KOPT-K1 (cell line): ENCODE measurements at regions not wholly inside any gene's neighbourhood (a gene's known extent, or its start where the extent isn't known, plus 50 kb on each side); places are given as distances from the start of the nearest gene placed in this dataset.

Source experiments
- H3K27ac ChIP-seq: fragments of 200-600 bp; sonication (generic); 2 replicates; pipeline ENCODE4 v1.5.1; 2016; ENCODE audit warnings: antibody characterized with exemption, mild to moderate bottlenecking, low read depth, low read length; ENCODE audit not compliant: poor library complexity, severe bottlenecking
- H3K36me3 ChIP-seq: fragments of 200-600 bp; sonication (generic); 2 replicates; pipeline ENCODE4 v1.5.1; 2017; ENCODE audit warnings: antibody characterized with exemption, mild to moderate bottlenecking, low read length, moderate library complexity; ENCODE audit not compliant: insufficient read depth
- H3K9me3 ChIP-seq: fragments of 200-600 bp; sonication (generic); 2 replicates; pipeline ENCODE4 v1.5.1; 2017; ENCODE audit warnings: antibody characterized with exemption, low read length, mild to moderate bottlenecking; ENCODE audit not compliant: insufficient read depth, poor library complexity, severe bottlenecking

- Histone ChIP-seq H3K36me3 (no peaks in the 10 kb centered on the region), H3K9me3 (peaks cover 1% of the 10 kb centered on the region), H3K27ac (no peak overlapping the region)
Measured at GRCh38 chr10:45500798-45501197, 126.8 kb downstream of the ALOX5 start.

DNA sequence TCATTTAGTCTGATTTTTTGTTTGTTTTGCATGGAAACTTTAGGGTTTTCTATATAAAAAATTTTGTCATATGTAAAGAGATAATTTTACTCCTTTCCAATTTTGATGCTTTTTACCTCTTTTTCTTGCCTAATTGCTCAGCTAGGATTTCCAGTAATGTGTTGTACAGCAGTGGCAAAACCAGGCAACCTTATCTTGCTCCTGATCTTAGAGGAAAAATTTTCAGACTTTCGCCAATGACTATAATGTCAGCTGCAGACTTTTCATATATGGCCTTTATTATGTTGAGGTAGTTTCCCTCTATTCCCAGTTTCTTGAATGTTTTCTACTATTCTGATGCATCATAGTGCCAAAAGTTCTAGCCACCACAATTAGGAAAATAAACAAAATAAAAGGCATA lies 126.3 kb downstream of the ALOX5 start:
- Histone ChIP-seq H3K27ac (no peak overlapping the region), H3K36me3 (no peaks in the 10 kb centered on the region), H3K9me3 (peaks cover 6% of the 10 kb centered on the region)

GRCh38 chr10:45495438-45496152 lies 121.6 kb downstream of the ALOX5 start:
- Histone ChIP-seq H3K36me3 (no peaks in the 10 kb centered on the region), H3K27ac (no peak overlapping the region), H3K9me3 (peaks cover 9% of the 10 kb centered on the region)
